ENCODE measurements at regions not wholly inside any gene's neighbourhood (a gene's known extent, or its start where the extent isn't known, plus 50 kb on each side); places are given as distances from the start of the nearest gene placed in this dataset.

GRCh38 chr9:118473521-118473920 lies 769.3 kb downstream of the TLR4 start:
- Histone ChIP-seq H3K4me1 (ENCODE audit: control insufficient read depth, insufficient read depth, low read length) (no peaks in the 10 kb centered on the region), H3K36me3 (ENCODE audit: control insufficient read depth, insufficient read depth, low read length) (no peaks in the 10 kb centered on the region), H3K27me3 (ENCODE audit: control insufficient read depth, insufficient read depth, low read length, poor library complexity, severe bottlenecking) (no peaks in the 10 kb centered on the region), H3K4me3 (ENCODE audit: low read length) (no peak overlapping the region), H3K9ac (ENCODE audit: extremely low read depth, low read length, poor library complexity, severe bottlenecking) (no peak overlapping the region), H3K9me3 (ENCODE audit: control insufficient read depth, low read length) (no peaks in the 10 kb centered on the region), H3K27ac (ENCODE audit: low read depth, low read length) (peak overlapping the region; percentile 2)
- 65% methylated on average over 1 of the region's 1 CpG; no CpG with 5 or more reads in 1 of the 2 experiments for WGBS, 2 experiments (ENCODE audit: insufficient coverage in 1 of 2, insufficient read length in 1 of 2)
- Mint-ChIP-seq H3K9me3 (no peaks in the 10 kb centered on the region), H3K27ac (no peak overlapping the region), H3K4me3 (no peak overlapping the region), H3K36me3 (ENCODE audit: low read depth) (no peaks in the 10 kb centered on the region), H3K27me3 (ENCODE audit: insufficient read depth) (no peaks in the 10 kb centered on the region), H3K4me1 (peaks cover 1% of the 10 kb centered on the region)
- DNase-seq, result peak; percentile 50
- TF ChIP-seq CTCF (conservative IDR thresholded peaks at IDR 0.05), result no peak

GRCh38 chr9:118478752-118479151 lies 774.5 kb downstream of the TLR4 start:
- Mint-ChIP-seq H3K27ac (no peak overlapping the region), H3K9me3 (no peaks in the 10 kb centered on the region)

DNA sequence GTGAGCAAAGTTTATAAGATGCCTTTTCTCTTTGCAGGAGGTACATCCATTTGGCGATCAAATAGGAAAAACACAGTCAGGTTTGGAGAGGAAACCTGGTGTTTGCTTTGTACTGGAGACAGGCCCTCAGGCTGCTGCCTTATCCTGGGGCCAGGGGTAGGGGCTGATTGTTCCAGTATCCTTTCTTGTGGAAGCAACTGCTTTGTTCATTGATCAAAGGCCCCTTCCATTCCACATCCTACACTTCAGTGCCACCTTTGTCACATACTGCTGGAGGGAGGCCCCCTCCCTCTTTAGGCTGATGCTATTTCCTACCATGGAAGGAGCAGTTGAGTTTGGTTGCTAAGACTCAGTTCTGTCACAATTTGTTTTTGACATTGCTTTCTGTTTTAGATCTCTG lies 778.1 kb downstream of the TLR4 start:
- no peak for TF ChIP-seq CTCF (conservative IDR thresholded peaks at IDR 0.05)
- Mint-ChIP-seq H3K27ac (no peak overlapping the region), H3K9me3 (no peaks in the 10 kb centered on the region), H3K27me3 (ENCODE audit: insufficient read depth) (no peaks in the 10 kb centered on the region), H3K4me1 (no peaks in the 10 kb centered on the region), H3K4me3 (no peak overlapping the region), H3K36me3 (ENCODE audit: low read depth) (no peaks in the 10 kb centered on the region)
- H3K27ac ChIP-seq (ENCODE audit: low read depth, low read length), result no peak overlapping the region
- no peaks in the 10 kb centered on the region for H3K36me3 ChIP-seq (ENCODE audit: control insufficient read depth, insufficient read depth, low read length)
- H3K9me3 ChIP-seq (ENCODE audit: control insufficient read depth, low read length), result no peaks in the 10 kb centered on the region
- H3K4me1 ChIP-seq (ENCODE audit: control insufficient read depth, insufficient read depth, low read length), result no peaks in the 10 kb centered on the region
- no peak overlapping the region for H3K4me3 ChIP-seq (ENCODE audit: low read length)
- 80 to 86% methylated on average over 1 of the region's 1 CpG for WGBS, 2 experiments (ENCODE audit: insufficient coverage in 1 of 2, insufficient read length in 1 of 2)
- H3K27me3 ChIP-seq (ENCODE audit: control insufficient read depth, insufficient read depth, low read length, poor library complexity, severe bottlenecking), result no peaks in the 10 kb centered on the region
- no peak for DNase-seq
- no peak overlapping the region for H3K9ac ChIP-seq (ENCODE audit: extremely low read depth, low read length, poor library complexity, severe bottlenecking)

More at GRCh38 chr9:118478752-118479151, 774.5 kb downstream of the TLR4 start:
- no peak for TF ChIP-seq CTCF (conservative IDR thresholded peaks at IDR 0.05)
- H3K27ac ChIP-seq (ENCODE audit: low read depth, low read length), result no peak overlapping the region
- Mint-ChIP-seq H3K36me3 (ENCODE audit: low read depth) (no peaks in the 10 kb centered on the region), H3K4me3 (no peak overlapping the region), H3K27me3 (ENCODE audit: insufficient read depth) (no peaks in the 10 kb centered on the region), H3K4me1 (no peaks in the 10 kb centered on the region)
- DNase-seq, result no peak
- no peaks in the 10 kb centered on the region for H3K4me1 ChIP-seq (ENCODE audit: control insufficient read depth, insufficient read depth, low read length)
- 87 to 100% methylated on average over 1 of the region's 1 CpG for WGBS, 2 experiments (ENCODE audit: insufficient coverage in 1 of 2, insufficient read length in 1 of 2)
- H3K36me3 ChIP-seq (ENCODE audit: control insufficient read depth, insufficient read depth, low read length), result no peaks in the 10 kb centered on the region
- no peak overlapping the region for H3K9ac ChIP-seq (ENCODE audit: extremely low read depth, low read length, poor library complexity, severe bottlenecking)
- no peaks in the 10 kb centered on the region for H3K9me3 ChIP-seq (ENCODE audit: control insufficient read depth, low read length)
- H3K4me3 ChIP-seq (ENCODE audit: low read length), result no peak overlapping the region
- H3K27me3 ChIP-seq (ENCODE audit: control insufficient read depth, insufficient read depth, low read length, poor library complexity, severe bottlenecking), result no peaks in the 10 kb centered on the region

All from endodermal cell (in vitro differentiated cells).